KBM-7 (cell line): ENCODE measurements at regions not wholly inside any gene's neighbourhood (a gene's known extent, or its start where the extent isn't known, plus 50 kb on each side); places are given as distances from the start of the nearest gene placed in this dataset.
"Not testable (repeated sequence)": the region's sequence is repeated elsewhere in the genome, so short reads cannot be mapped to it uniquely, and the experiment has no call there.

Experiments used
- DNase-seq: peaks from one replicate; pipeline ENCODE4 v3.0.0-alpha.2; 2015
- in situ Hi-C: fragments of 300-500 bp; cut with MboI; formaldehyde crosslinking; loops from 2 replicates; pipeline ENCODE4 v1.14.3; 2020; ENCODE audit warnings: low sequenced_read_pairs, low pct_unique_long_range_greater_than_20kb, mixed read lengths

DNA sequence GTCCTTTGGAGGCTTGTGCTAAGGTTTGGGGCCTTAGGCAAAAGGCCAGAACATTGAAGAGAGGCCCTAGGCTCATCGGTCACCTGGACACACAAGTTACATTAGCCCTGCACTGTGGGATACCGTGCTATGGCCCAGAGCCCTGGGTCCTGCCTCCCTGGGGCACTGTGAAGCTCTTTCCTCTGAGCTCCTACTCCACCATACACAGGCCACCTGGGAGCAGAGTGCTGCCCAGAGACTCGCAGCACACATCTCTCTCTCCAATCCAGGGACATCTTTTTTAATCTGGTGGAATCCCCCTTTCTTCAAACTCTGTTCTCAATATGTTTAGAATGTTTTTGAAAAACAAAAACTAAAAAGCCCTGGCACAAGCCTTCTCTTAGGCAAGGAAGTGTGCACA, 314.2 kb upstream of the RGS6 start:
- no peak for DNase-seq
- in situ Hi-C loops: no loop called here

GRCh38 chr14:71618716-71619115, 313.5 kb upstream of the RGS6 start:
- in situ Hi-C loops: no loop called here
- DNase-seq: no peak

GRCh38 chr14:71619472-71619871, 312.8 kb upstream of the RGS6 start:
- in situ Hi-C loops: no loop called here

GRCh38 chr14:71620401-71620800, 311.8 kb upstream of the RGS6 start:
- in situ Hi-C loops: no loop called here
- DNase-seq: no peak

More at GRCh38 chr14:71619472-71619871, 312.8 kb upstream of the RGS6 start:
- DNase-seq: no peak

- in situ Hi-C loops: no loop called here
- no peak for DNase-seq
Measured at GRCh38 chr14:71621276-71621675, 311.0 kb upstream of the RGS6 start.

DNA sequence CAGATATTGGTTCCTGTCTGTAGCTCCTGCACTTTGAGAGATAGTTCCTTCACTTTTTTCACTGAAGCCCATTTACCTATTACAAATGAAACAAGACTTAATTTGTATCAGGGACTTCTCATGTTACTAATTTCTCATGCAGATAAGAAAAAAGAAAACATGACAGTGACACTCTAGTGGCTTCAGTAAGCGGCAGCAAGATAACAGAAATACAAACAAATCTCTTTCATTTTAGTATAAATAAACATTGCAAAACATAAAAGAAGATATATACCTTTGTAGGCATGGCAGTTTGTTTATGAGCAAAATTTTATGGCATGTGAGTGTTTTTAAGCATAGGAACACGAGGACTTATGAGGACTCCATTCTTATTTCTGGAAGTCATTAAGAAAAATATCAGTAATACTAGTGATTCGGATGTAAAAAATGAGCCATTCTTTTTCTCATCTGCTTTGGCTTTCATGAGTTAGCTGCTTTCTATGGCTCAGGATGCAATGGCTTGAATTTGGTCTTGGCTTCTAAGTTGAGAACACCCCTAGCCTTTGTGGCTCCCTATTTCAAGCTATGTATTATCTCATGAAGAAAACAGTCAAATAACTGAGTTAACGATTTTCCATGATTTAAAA, 310.1 kb upstream of the RGS6 start:
- DNase-seq: no peak
- in situ Hi-C loops: no loop called here

DNA sequence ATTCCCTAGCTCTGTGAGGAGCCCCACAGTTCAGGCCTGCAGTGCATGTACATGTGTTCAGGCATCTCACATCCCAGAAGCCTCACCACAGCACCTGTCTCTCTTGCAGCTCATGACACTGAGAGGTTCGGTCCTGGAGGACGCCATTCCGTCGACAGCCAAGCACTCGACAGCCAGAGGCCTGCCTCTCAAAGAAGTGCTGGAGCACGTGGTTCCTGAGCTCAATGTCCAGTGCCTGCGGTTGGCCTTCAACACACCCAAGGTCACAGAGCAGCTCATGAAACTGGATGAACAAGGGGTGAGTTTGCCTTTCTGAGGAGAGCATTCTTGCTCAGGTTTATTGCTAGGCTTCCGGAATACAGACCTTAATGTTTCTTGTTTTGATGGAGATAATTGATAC, 308.3 kb upstream of the RGS6 start:
- in situ Hi-C loops: no loop called here

GRCh38 chr14:71625175-71625574, 307.1 kb upstream of the RGS6 start:
- in situ Hi-C loops: no loop called here
- no peak for DNase-seq

More for the DNA sequence above, 308.3 kb upstream of the RGS6 start:
- no peak for DNase-seq

DNA sequence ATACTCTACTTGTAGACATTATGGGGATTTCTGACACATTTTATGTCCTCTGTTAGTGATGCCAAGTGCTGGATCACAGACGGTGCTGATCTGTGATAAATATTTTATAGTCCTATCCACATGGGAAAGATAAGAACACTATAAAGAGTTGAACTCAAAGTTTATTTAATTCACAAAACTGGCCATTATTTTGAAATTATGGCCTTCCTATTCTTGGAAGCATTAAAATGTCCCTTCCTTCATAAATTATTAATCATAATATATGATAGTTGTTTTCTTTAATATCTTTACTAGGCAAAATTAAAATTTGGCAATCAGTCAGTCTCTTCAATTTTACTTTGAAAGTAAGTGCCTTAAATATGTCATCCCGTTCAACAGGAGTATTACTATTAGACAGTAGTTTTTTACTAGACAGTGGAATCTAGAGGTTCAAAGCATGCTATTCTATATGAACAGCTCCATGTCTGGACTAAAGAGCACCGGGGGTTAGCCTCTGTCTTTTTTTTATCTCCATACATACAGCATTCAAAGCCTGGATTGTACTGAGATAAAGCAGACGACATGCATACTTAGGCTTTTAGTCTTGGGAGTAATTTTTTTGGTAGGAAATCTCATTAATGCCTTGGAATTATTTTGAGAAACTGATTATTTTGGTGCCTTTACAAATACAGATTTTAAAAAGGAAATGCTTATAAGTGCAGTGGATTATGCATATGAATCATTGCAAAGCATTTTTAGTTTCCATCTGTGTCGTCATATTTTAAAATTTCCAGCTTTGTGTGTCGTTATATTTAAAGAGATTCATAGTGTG, 306.1 kb upstream of the RGS6 start:
- in situ Hi-C loops: no loop called here
- DNase-seq: no peak

GRCh38 chr14:71628433-71628832, 303.8 kb upstream of the RGS6 start:
- in situ Hi-C loops: no loop called here
- no peak for DNase-seq

GRCh38 chr14:71629250-71629649, 303.0 kb upstream of the RGS6 start:
- in situ Hi-C loops: no loop called here

GRCh38 chr14:71629765-71630492, 302.3 kb upstream of the RGS6 start:
- DNase-seq: no peak
- in situ Hi-C loops: no loop called here

More at GRCh38 chr14:71629250-71629649, 303.0 kb upstream of the RGS6 start:
- DNase-seq: no peak

GRCh38 chr14:71631030-71631429, 301.2 kb upstream of the RGS6 start:
- DNase-seq, in situ Hi-C loops: not testable (repeated sequence)

GRCh38 chr14:71632440-71632946, 299.7 kb upstream of the RGS6 start:
- in situ Hi-C loops: no loop called here
- no peak for DNase-seq

GRCh38 chr14:71636076-71636475, 296.2 kb upstream of the RGS6 start:
- no peak for DNase-seq
- in situ Hi-C loops: no loop called here

- in situ Hi-C loops: no loop called here
- no peak for DNase-seq
Measured at GRCh38 chr14:71636820-71637471, 295.3 kb upstream of the RGS6 start.

GRCh38 chr14:71638523-71639196, 293.6 kb upstream of the RGS6 start:
- in situ Hi-C loops: no loop called here
- no peak for DNase-seq

- in situ Hi-C loops: no loop called here
- no peak for DNase-seq
Measured at GRCh38 chr14:71642715-71643114, 289.5 kb upstream of the RGS6 start.

DNA sequence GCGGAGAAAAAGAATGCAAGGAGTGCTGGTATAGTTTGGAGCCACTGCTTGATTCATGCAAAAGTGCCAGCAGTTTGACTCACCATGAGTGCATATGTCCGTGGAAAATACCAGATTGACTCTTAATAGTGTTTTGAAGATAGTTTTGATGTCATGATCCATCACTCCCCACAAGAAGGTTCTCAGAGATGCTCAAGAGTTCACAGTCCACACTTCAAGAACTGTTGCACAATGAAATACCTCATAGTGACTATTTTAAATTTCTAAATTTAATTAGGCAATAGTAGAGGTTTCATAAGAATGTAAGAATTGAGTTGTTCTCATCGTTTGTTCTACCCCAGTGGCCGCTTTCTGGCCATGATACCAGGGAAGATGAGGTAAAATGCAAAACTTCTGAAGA, 286.6 kb upstream of the RGS6 start:
- DNase-seq: no peak
- in situ Hi-C loops: no loop called here
